Osteocyte (in vitro differentiated cells): ENCODE measurements at regions not wholly inside any gene's neighbourhood (a gene's known extent, or its start where the extent isn't known, plus 50 kb on each side); places are given as distances from the start of the nearest gene placed in this dataset.

ENCODE experiments used
- DNase-seq: peaks from one replicate; pipeline ENCODE4 v3.0.0; 2021; ENCODE audit warnings: mixed read lengths; ENCODE audit not compliant: unreplicated experiment; ENCODE audit errors: extremely low spot score
- H3K27ac Mint-ChIP-seq: one replicate; pipeline ENCODE4 v1.8.0; 2021; ENCODE audit warnings: mild to moderate bottlenecking, mixed read lengths; ENCODE audit not compliant: unreplicated experiment
- H3K27me3 Mint-ChIP-seq: one replicate; pipeline ENCODE4 v1.8.0; 2021; ENCODE audit warnings: mixed read lengths; ENCODE audit not compliant: unreplicated experiment
- H3K36me3 Mint-ChIP-seq: one replicate; pipeline ENCODE4 v1.8.0; 2021; ENCODE audit warnings: mixed read lengths; ENCODE audit not compliant: unreplicated experiment
- H3K4me1 Mint-ChIP-seq: one replicate; pipeline ENCODE4 v1.8.0; 2021; ENCODE audit warnings: mixed read lengths; ENCODE audit not compliant: unreplicated experiment
- H3K4me3 Mint-ChIP-seq: one replicate; pipeline ENCODE4 v1.8.0; 2021; ENCODE audit warnings: mild to moderate bottlenecking, moderate library complexity, mixed read lengths; ENCODE audit not compliant: unreplicated experiment
- H3K9me3 Mint-ChIP-seq: one replicate; pipeline ENCODE4 v1.8.0; 2021; ENCODE audit warnings: mixed read lengths; ENCODE audit not compliant: unreplicated experiment
- TF ChIP-seq, protein P1 (sequence below): fragments of 200-600 bp; sonication (generic); IDR thresholded peaks from 2 replicates; pipeline ENCODE4 v1.5.0; 2021; ENCODE audit warnings: antibody characterized with exemption, mild to moderate bottlenecking, moderate library complexity

- H3K4me3 Mint-ChIP-seq: no peak overlapping the region
- H3K27ac Mint-ChIP-seq: no peak overlapping the region
- peaks cover 13% of the 10 kb centered on the region for H3K4me1 Mint-ChIP-seq
Measured at GRCh38 chr16:65845466-65846209, 520.9 kb upstream of the CDH5 start.

GRCh38 chr16:65843941-65844340, 522.5 kb upstream of the CDH5 start:
- Mint-ChIP-seq H3K27me3 (no peaks in the 10 kb centered on the region), H3K4me3 (no peak overlapping the region), H3K36me3 (no peaks in the 10 kb centered on the region), H3K9me3 (no peaks in the 10 kb centered on the region), H3K27ac (no peak overlapping the region), H3K4me1 (peaks cover 13% of the 10 kb centered on the region)
- TF ChIP-seq, protein P1, sequence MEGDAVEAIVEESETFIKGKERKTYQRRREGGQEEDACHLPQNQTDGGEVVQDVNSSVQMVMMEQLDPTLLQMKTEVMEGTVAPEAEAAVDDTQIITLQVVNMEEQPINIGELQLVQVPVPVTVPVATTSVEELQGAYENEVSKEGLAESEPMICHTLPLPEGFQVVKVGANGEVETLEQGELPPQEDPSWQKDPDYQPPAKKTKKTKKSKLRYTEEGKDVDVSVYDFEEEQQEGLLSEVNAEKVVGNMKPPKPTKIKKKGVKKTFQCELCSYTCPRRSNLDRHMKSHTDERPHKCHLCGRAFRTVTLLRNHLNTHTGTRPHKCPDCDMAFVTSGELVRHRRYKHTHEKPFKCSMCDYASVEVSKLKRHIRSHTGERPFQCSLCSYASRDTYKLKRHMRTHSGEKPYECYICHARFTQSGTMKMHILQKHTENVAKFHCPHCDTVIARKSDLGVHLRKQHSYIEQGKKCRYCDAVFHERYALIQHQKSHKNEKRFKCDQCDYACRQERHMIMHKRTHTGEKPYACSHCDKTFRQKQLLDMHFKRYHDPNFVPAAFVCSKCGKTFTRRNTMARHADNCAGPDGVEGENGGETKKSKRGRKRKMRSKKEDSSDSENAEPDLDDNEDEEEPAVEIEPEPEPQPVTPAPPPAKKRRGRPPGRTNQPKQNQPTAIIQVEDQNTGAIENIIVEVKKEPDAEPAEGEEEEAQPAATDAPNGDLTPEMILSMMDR: no peak
- no peak for DNase-seq

More at GRCh38 chr16:65845466-65846209, 520.9 kb upstream of the CDH5 start:
- DNase-seq: no peak
- H3K27me3 Mint-ChIP-seq: no peaks in the 10 kb centered on the region
- TF ChIP-seq, protein P1: no peak
- H3K9me3 Mint-ChIP-seq: no peaks in the 10 kb centered on the region
- no peaks in the 10 kb centered on the region for H3K36me3 Mint-ChIP-seq

DNA sequence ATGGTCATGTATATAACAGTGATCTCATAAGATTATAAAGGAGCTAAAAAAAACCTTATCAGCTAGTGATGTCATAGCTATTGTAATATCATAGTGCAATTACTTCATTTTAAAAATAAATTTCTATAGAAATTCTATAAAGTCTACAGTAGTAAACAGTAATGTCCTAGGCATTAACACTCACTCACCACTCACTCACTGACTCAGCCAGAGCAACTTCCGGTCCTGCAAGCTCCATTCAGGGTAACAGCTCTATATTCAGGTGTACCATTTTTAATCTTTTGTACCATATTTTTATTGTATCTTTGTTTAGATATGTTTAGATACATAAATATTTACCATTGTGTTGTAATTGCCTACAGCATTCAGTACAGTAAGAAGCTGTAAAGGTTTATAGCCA, 524.4 kb upstream of the CDH5 start:
- peaks cover 13% of the 10 kb centered on the region for H3K4me1 Mint-ChIP-seq
- no peak for DNase-seq
- H3K9me3 Mint-ChIP-seq: no peaks in the 10 kb centered on the region
- TF ChIP-seq, protein P1: no peak
- no peak overlapping the region for H3K27ac Mint-ChIP-seq
- no peaks in the 10 kb centered on the region for H3K36me3 Mint-ChIP-seq
- no peak overlapping the region for H3K4me3 Mint-ChIP-seq
- no peaks in the 10 kb centered on the region for H3K27me3 Mint-ChIP-seq

GRCh38 chr16:65838001-65838400, 528.5 kb upstream of the CDH5 start:
- no peak overlapping the region for H3K27ac Mint-ChIP-seq
- H3K9me3 Mint-ChIP-seq: no peaks in the 10 kb centered on the region
- DNase-seq: no peak
- H3K4me3 Mint-ChIP-seq: no peak overlapping the region
- no peaks in the 10 kb centered on the region for H3K27me3 Mint-ChIP-seq
- no peaks in the 10 kb centered on the region for H3K36me3 Mint-ChIP-seq
- H3K4me1 Mint-ChIP-seq: no peaks in the 10 kb centered on the region
- TF ChIP-seq, protein P1: no peak

GRCh38 chr16:65837464-65837863, 529.0 kb upstream of the CDH5 start:
- no peaks in the 10 kb centered on the region for H3K27me3 Mint-ChIP-seq
- H3K9me3 Mint-ChIP-seq: no peaks in the 10 kb centered on the region
- H3K4me3 Mint-ChIP-seq: no peak overlapping the region
- TF ChIP-seq, protein P1: no peak
- no peak for DNase-seq
- H3K27ac Mint-ChIP-seq: no peak overlapping the region
- H3K36me3 Mint-ChIP-seq: no peaks in the 10 kb centered on the region
- no peaks in the 10 kb centered on the region for H3K4me1 Mint-ChIP-seq
